RWPE1 (cell line): ENCODE measurements at regions not wholly inside any gene's neighbourhood (a gene's known extent, or its start where the extent isn't known, plus 50 kb on each side); places are given as distances from the start of the nearest gene placed in this dataset.

Source experiments
- CTCF ChIA-PET: fragments of 350-600 bp; sonication (Branson Sonifier 250); formaldehyde crosslinking; extraction: SDS; loops from one replicate; lab custom pipeline; 2021; lab: Yijun Ruan, JAX
- POLR2A ChIA-PET: fragments of 400-600 bp; formaldehyde crosslinking; extraction: SDS; loops from one replicate; lab custom pipeline; 2020; ENCODE audit warnings: antibody characterized with exemption; ENCODE audit not compliant: low non-redundant PET; lab: Yijun Ruan, JAX
- DNase-seq: peaks from one replicate; pipeline ENCODE4 v3.0.0; 2012; ENCODE audit warnings: low spot score
- H3K27ac ChIP-seq: fragments of 450-650 bp; 2 replicates; pipeline ENCODE4 v1.5.1; 2017
- CTCF ChIP-seq: fragments of 450-650 bp; conservative IDR thresholded peaks from 2 replicates; pipeline ENCODE4 v1.5.1; 2017; ENCODE audit warnings: low read depth, mild to moderate bottlenecking

DNA sequence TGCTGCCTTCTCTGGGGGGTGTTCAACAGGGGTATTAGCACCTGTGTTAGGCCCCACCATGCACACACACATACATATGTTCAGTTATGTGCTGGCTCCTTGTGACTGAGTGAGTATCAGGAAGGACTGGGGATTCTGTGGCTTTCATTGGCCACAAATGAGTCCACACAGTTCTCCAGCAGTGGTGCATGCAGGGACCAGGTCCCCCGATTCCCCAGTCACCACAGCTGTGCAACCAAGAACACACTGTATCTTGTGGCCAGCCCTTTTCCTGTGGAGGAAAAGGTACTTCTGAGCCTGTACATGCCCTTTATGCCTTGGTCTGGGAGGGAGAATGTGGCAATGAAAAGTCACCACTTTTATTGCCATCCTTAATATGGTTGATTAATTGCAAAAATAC, 74.9 kb upstream of the KLF7 start:
- POLR2A ChIA-PET: interaction anchor here (0.9 to 1.9 kb wide), 4 partner anchors 10 to 97 kb away, joined by 5 to 19 read pairs (median 7); partner anchors contain the start of gene KLF7
- CTCF ChIA-PET: interaction anchor here (0.8 to 1.3 kb wide), 2 partner anchors 8 to 74 kb away, joined by 3 to 6 read pairs; partner anchors contain the start of gene KLF7
- DNase-seq: no peak
- peak overlapping the region; percentile 93 for H3K27ac ChIP-seq
- no peak for TF ChIP-seq CTCF

- TF ChIP-seq CTCF: no peak
- ChIA-PET CTCF (no interaction called here), POLR2A (interaction anchor here (0.5 to 1.9 kb wide), 2 partner anchors 93 to 97 kb away, joined by 3 to 9 read pairs; no protein-coding TSS in a partner anchor)
- DNase-seq: no peak
- peak overlapping the region; percentile 93 for H3K27ac ChIP-seq
These were observed 75.5 kb upstream of the KLF7 start for GRCh38 chr2:207241198-207241597.

DNA sequence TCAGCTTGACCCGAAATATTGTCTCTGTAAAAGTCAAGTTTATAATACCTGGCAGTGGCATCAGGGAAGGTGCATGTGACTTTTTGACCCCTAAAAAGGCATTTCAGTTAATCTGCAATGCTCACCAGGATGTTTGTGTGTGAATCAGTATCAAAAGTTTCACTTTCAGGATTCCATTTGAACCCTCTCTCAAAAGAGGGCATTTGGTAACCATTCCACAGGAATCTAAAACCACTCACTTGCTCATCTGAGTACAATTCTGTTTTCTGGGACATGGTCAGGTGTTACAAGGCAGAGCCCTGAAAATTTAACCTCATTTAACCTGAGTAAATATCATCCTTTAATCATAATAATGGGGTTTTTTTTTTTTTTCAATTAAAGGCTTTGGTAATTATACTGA, 77.9 kb upstream of the KLF7 start:
- ChIA-PET POLR2A (no interaction called here), CTCF (interaction anchor here (0.6 kb wide), 1 partner anchor 27 kb away, joined by 3 read pairs; no protein-coding TSS in a partner anchor)
- TF ChIP-seq CTCF: no peak
- H3K27ac ChIP-seq: no peak overlapping the region
- no peak for DNase-seq

DNA sequence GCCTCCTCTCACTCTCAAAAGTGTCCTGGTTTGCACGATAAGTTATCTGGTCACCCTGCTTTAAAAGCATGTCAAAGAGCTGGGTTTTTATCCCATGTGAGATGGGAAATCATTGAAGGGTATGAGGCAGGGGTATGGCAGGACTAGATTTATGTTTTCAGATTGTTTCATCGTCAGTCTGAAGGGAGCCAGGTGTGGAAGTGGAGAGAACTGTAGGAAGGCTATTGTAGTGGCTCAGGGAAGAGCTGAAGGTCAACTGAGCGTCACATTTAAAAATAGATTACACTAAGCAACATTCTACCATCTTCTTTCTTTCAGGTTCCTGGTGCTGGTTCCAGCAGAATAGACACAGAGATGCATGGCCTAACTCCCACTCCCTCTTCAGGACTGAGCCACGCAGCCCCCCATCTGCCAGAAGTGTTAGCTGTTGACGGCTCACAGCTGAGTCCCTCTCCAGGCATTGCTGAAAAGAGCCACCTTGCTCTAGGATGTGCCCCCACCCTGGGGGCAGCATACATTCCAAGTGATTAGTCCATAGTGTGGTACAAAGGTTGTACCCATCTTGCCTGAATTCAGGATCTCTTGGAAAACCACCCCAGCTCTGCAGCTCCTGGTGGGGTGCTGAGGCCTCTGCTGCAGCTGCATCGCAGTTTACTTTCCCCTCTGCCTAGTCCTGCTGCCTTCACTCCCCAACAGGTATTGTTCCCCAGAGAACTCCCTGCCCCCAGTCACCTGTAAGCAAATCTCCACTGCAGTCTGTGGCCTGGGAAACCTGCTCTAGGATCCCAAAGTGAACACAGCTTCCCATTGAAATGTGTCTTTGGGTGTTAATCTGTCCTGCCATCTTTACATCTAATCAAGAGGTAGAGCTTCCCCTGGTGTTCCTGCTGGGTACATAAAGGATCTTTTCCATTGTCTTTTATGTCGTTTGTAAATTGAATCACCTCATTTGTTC, 79.5 kb upstream of the KLF7 start:
- H3K27ac ChIP-seq: peak overlapping the region; percentile 33; the same call in 1 of the 2 replicates
- ChIA-PET CTCF (no interaction called here), POLR2A (interaction anchor here (0.6 kb wide), 1 partner anchor 232 kb away, joined by 4 read pairs; no protein-coding TSS in a partner anchor)
- no peak for DNase-seq
- TF ChIP-seq CTCF: no peak

DNA sequence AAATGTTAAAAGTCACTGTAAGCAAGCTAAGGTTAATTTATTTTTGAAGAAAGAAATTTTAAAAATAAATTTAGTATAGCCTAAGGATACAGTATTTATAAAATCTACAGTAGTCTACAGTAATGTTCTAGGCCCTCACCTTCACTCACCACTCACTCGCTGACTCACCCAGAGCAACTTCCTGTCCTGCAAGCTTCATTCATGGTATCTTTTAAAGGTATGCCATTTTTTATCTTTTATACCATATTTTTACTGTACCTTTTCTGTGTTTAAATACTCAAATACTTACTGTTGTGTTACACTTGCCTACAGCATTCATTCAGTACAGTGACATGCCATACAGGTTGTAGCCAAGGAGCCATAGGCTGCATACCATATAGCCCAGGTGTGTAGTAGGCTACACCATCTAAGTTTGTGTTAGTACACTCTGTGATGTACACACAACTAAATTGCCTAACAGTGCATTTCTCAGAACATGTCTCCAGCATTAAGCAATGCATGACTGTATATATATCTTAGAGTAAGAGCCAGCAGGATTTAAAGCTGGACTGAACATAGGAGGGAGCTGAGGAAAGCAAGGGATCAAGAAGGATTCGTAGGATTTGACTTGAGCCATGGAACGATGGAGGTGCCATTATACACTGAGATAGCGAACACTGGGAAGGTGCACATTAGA, 83.1 kb upstream of the KLF7 start:
- DNase-seq: no peak
- no peak overlapping the region for H3K27ac ChIP-seq
- no peak for TF ChIP-seq CTCF
- POLR2A ChIA-PET: interaction anchor here (1.0 kb wide), 1 partner anchor 82 kb away, joined by 3 read pairs; the partner anchor contains the start of gene KLF7
- CTCF ChIA-PET: interaction anchor here (0.9 kb wide), 1 partner anchor 9 kb away, joined by 3 read pairs; no protein-coding TSS in a partner anchor

DNA sequence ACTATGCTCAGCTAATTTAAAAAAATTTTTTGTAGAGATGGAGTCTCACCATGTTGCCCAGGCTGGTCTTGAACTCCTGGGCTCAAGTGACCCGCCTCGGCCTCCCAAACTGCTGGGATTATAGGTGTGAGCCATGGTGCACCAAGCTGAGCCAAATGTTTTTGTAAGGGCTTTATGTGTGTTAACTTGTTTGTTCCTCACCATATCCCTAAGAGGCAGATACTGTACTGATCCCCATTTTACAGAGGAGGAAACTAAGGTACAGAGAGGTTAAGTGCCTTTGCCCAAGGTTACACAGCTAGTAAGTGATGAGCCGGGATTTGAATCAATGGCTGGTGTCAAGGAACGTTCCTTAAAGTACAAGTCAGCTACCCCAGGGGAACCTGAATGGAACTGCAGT, 85.3 kb upstream of the KLF7 start:
- TF ChIP-seq CTCF: no peak
- ChIA-PET CTCF (interaction anchor here (0.6 kb wide), 2 partner anchors 34 to 406 kb away, joined by 3 to 4 read pairs; no protein-coding TSS in a partner anchor), POLR2A (interaction anchor here (0.9 kb wide), 1 partner anchor 11 kb away, joined by 5 read pairs; no protein-coding TSS in a partner anchor)
- no peak for DNase-seq
- peak overlapping the region; percentile 68 for H3K27ac ChIP-seq
